ENCODE measurements at regions not wholly inside any gene's neighbourhood (a gene's known extent, or its start where the extent isn't known, plus 50 kb on each side); places are given as distances from the start of the nearest gene placed in this dataset.

- no peaks in the 10 kb centered on the region for H3F3A ChIP-seq (ENCODE audit: insufficient read depth)
- no peaks in the 10 kb centered on the region for H3K79me2 ChIP-seq (ENCODE audit: insufficient read depth, low read length)
- no peaks in the 10 kb centered on the region for H4K20me1 ChIP-seq (ENCODE audit: low read depth, low read length)
- H3K4me2 ChIP-seq (ENCODE audit: low read depth, low read length, poor library complexity, severe bottlenecking), result no peak overlapping the region
- no peaks in the 10 kb centered on the region; the same call in 1 of the 2 replicates for H3K36me3 ChIP-seq (ENCODE audit: low read length)
- H2AFZ ChIP-seq (ENCODE audit: low read depth, low read length, severe bottlenecking), result no peak overlapping the region
- H3K4me3 ChIP-seq (ENCODE audit: insufficient read depth, low read length, poor library complexity, severe bottlenecking), result no peak overlapping the region
- H3K9me2 ChIP-seq (replicated peaks; ENCODE audit: insufficient read depth, low read length), result no peaks in the 10 kb centered on the region
- no peaks in the 10 kb centered on the region for H3K9me3 ChIP-seq (ENCODE audit: insufficient read depth, low read length)
- TF ChIP-seq EZH2phosphoT487 (conservative IDR thresholded peaks at IDR 0.05; ENCODE audit: low read length) (no peak), CTCF (IDR thresholded peaks at IDR 0.05; ENCODE audit: insufficient read depth, low read length, poor library complexity, severe bottlenecking) (no peak)
- no peak overlapping the region for H3K27ac ChIP-seq (ENCODE audit: low read depth, low read length)
- H3K9ac ChIP-seq (ENCODE audit: low read length), result no peak overlapping the region
- H3K27me3 ChIP-seq (ENCODE audit: low read length), result no peaks in the 10 kb centered on the region
Measured at GRCh38 chr18:24552218-24552617, 91.8 kb downstream of the HRH4 start.

- Histone ChIP-seq H3K4me3 (ENCODE audit: insufficient read depth, low read length, poor library complexity, severe bottlenecking) (no peak overlapping the region), H3F3A (ENCODE audit: insufficient read depth) (no peaks in the 10 kb centered on the region), H3K36me3 (ENCODE audit: low read length) (no peaks in the 10 kb centered on the region; the same call in 1 of the 2 replicates), H3K27me3 (ENCODE audit: low read length) (no peaks in the 10 kb centered on the region), H4K20me1 (ENCODE audit: low read depth, low read length) (no peaks in the 10 kb centered on the region), H3K79me2 (ENCODE audit: insufficient read depth, low read length) (no peaks in the 10 kb centered on the region), H3K9me2 (replicated peaks; ENCODE audit: insufficient read depth, low read length) (no peaks in the 10 kb centered on the region), H3K4me2 (ENCODE audit: low read depth, low read length, poor library complexity, severe bottlenecking) (no peak overlapping the region), H3K9ac (ENCODE audit: low read length) (no peak overlapping the region), H2AFZ (ENCODE audit: low read depth, low read length, severe bottlenecking) (no peak overlapping the region), H3K27ac (ENCODE audit: low read depth, low read length) (no peak overlapping the region), H3K9me3 (ENCODE audit: insufficient read depth, low read length) (no peaks in the 10 kb centered on the region)
- TF ChIP-seq CTCF (IDR thresholded peaks at IDR 0.05; ENCODE audit: insufficient read depth, low read length, poor library complexity, severe bottlenecking) (no peak), EZH2phosphoT487 (conservative IDR thresholded peaks at IDR 0.05; ENCODE audit: low read length) (no peak)
Measured at GRCh38 chr18:24553571-24554285, 93.3 kb downstream of the HRH4 start.

DNA sequence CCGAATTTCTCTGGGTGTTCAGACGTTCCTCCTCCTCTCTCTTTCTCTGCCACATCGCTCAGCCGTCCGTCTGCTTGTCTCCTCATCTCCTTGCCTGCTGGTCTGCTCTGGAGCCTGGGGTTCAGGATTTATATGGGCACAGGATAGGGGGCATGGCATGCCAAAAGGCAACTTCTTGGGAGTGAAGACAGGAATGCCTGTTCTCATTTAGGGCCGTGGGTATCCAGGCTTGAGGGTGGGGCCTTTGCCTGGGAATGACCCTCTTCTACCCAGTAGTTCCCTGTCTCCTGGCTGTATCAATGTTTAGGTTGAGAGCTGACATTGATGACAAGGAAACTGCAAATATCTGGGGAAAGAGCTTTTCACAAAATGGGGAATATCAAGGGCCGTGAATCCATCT lies 98.0 kb downstream of the HRH4 start:
- TF ChIP-seq CTCF (IDR thresholded peaks at IDR 0.05; ENCODE audit: insufficient read depth, low read length, poor library complexity, severe bottlenecking), result no peak
- Histone ChIP-seq H3K27ac (ENCODE audit: low read depth, low read length) (no peak overlapping the region), H3K9me3 (ENCODE audit: insufficient read depth, low read length) (no peaks in the 10 kb centered on the region), H3K4me3 (ENCODE audit: insufficient read depth, low read length, poor library complexity, severe bottlenecking) (no peak overlapping the region), H3K79me2 (ENCODE audit: insufficient read depth, low read length) (no peaks in the 10 kb centered on the region), H3K4me2 (ENCODE audit: low read depth, low read length, poor library complexity, severe bottlenecking) (no peak overlapping the region), H3K27me3 (ENCODE audit: low read length) (no peaks in the 10 kb centered on the region), H3K9ac (ENCODE audit: low read length) (no peak overlapping the region), H3F3A (ENCODE audit: insufficient read depth) (no peaks in the 10 kb centered on the region), H4K20me1 (ENCODE audit: low read depth, low read length) (no peaks in the 10 kb centered on the region), H3K9me2 (replicated peaks; ENCODE audit: insufficient read depth, low read length) (no peaks in the 10 kb centered on the region), H2AFZ (ENCODE audit: low read depth, low read length, severe bottlenecking) (no peak overlapping the region), H3K36me3 (ENCODE audit: low read length) (no peaks in the 10 kb centered on the region; the same call in 1 of the 2 replicates)
